Lower lobe of right lung (tissue), 2 donors: ENCODE measurements at regions not wholly inside any gene's neighbourhood (a gene's known extent, or its start where the extent isn't known, plus 50 kb on each side); places are given as distances from the start of the nearest gene placed in this dataset.

Experiments
- ATAC-seq, 2 donors: fragments of 200-7000 bp; cut with Tn5 transposase; one replicate each; pipeline ENCODE4 v1.9.1; 2020 to 2022; ENCODE audit warnings: mild to moderate bottlenecking in 2 of 2, moderate library complexity in 2 of 2
- DNase-seq: peaks from one replicate; pipeline ENCODE4 v3.0.0-alpha.2; 2020
- H3K27ac ChIP-seq: fragments of 200-600 bp; one replicate; pipeline ENCODE4 v1.8.0; 2022
- H3K27me3 ChIP-seq: fragments of 200-600 bp; one replicate; pipeline ENCODE4 v1.8.0; 2022; ENCODE audit warnings: low read depth
- H3K36me3 ChIP-seq: fragments of 200-600 bp; one replicate; pipeline ENCODE4 v1.8.0; 2022; ENCODE audit warnings: mild to moderate bottlenecking
- H3K4me1 ChIP-seq: fragments of 200-600 bp; one replicate; pipeline ENCODE4 v1.8.0; 2022
- H3K4me3 ChIP-seq: fragments of 200-600 bp; one replicate; pipeline ENCODE4 v1.8.0; 2022; ENCODE audit warnings: mild to moderate bottlenecking
- H3K9me3 ChIP-seq: fragments of 200-600 bp; one replicate; pipeline ENCODE4 v1.8.0; 2022
- intact Hi-C: fragments of 100-400 bp; cut with DNase I; formaldehyde crosslinking; loops from one replicate; pipeline ENCODE4 v1.11.0; 2022
- TF ChIP-seq, protein P1 (sequence below): fragments of 200-600 bp; IDR thresholded peaks from one replicate; pipeline ENCODE4 v1.8.0; 2022; ENCODE audit warnings: antibody characterized with exemption, mild to moderate bottlenecking
- donor health status: DM: no; HTN: yes; CAD: no; lungs with severe emphysema.

DNA sequence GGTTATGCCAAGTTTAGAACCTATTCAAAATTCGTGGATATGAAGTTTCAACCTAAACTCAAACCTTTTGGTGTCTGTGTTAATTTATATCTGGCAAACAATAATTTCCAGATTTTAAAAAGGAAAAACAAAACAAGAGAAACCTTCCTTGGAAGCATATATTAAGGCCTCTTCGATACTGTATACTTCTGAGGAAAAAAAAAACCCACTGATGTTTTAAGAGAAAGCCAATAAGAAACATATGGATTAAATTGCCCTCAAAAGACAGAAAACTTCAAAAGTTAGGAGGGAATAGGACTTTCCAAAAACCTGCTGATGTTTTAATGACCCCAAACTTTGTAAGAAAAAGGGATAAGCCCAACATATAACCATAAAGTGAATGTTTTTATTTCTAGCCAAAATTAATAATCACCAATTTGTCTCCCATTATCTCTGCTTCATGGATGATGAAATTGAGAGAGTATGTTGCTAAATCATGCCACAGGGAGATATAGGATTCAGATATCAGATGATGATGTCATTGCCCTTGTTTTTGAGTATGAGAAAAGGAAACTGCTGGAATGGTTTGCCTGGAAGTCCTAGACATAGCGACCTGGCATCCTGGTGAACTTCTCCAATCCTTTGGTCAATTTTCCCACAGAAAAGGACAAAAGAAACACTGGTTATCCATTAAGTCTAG lies 423.9 kb downstream of the DMRT2 start:
- no peak overlapping the region for H3K4me3 ChIP-seq
- intact Hi-C loops: no loop called here
- no peaks in the 10 kb centered on the region for H3K36me3 ChIP-seq
- H3K4me1 ChIP-seq: no peaks in the 10 kb centered on the region
- DNase-seq (no peak), ATAC-seq (no peak)
- TF ChIP-seq, protein P1, sequence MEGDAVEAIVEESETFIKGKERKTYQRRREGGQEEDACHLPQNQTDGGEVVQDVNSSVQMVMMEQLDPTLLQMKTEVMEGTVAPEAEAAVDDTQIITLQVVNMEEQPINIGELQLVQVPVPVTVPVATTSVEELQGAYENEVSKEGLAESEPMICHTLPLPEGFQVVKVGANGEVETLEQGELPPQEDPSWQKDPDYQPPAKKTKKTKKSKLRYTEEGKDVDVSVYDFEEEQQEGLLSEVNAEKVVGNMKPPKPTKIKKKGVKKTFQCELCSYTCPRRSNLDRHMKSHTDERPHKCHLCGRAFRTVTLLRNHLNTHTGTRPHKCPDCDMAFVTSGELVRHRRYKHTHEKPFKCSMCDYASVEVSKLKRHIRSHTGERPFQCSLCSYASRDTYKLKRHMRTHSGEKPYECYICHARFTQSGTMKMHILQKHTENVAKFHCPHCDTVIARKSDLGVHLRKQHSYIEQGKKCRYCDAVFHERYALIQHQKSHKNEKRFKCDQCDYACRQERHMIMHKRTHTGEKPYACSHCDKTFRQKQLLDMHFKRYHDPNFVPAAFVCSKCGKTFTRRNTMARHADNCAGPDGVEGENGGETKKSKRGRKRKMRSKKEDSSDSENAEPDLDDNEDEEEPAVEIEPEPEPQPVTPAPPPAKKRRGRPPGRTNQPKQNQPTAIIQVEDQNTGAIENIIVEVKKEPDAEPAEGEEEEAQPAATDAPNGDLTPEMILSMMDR: no peak
- H3K27ac ChIP-seq: no peak overlapping the region
- no peaks in the 10 kb centered on the region for H3K27me3 ChIP-seq
- no peaks in the 10 kb centered on the region for H3K9me3 ChIP-seq

DNA sequence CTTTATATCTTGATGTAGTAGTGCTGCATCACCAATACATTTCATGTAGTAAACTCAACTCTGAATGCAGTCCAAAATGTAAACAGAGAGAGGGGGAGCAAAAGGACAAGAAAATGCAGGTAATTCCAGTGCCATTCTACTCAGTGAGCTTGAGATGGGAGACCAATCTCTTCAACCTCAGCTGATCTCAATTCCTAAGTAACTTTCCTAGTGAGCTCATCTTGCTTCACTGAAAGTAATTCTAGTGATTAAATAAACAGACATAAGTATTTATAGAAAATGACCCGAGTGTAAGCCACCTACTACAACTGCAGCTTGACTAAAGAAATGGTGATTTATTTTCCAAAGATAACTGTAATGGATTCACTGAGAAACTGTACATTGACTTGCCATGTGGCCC lies 424.5 kb downstream of the DMRT2 start:
- Histone ChIP-seq H3K27ac (no peak overlapping the region), H3K4me3 (no peak overlapping the region), H3K4me1 (no peaks in the 10 kb centered on the region), H3K27me3 (no peaks in the 10 kb centered on the region), H3K36me3 (no peaks in the 10 kb centered on the region), H3K9me3 (no peaks in the 10 kb centered on the region)
- intact Hi-C loops: no loop called here
- DNase-seq (no peak), ATAC-seq (no peak)
- TF ChIP-seq, protein P1: no peak

DNA sequence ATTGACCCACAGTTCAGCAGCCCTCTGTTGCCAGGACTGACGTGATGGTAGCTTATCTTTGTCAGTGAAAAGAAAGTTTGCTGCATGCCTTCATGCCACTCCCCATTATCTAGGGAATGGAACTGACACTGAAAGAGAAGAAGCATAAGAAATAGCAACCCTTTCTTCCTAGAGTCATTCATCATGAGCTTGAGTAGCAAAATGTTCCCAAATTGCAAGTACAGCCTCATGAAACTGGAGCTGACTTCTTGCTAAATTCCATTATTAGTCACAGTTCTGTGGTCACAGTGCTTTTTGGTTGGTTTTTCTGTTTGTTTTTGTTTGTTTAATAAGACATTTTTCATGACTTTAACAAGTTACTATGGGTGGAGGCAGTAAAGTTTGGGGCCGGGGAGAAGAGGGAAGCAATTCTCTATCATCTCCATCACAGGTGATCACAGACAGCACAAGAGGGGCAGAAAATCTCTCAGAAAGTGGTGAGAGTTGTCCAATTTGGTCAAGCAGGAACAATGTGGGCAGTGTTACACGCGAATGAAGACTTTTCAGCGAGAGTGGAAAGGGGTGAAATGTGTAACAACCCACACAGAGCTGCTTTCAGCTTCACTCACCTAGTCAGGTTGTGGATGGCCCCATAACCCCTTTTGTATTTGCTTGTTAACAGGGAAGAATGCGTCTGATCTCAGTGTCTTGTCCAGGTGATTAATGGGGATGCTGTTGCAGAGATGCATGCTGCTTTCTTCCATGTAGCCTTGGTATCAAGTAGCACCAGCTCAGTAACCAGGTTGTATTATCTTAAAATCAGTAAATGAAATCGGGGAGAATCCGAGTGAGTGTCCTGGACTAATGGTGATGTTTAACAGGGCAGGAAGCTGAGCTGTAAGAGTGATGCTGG lies 440.4 kb downstream of the DMRT2 start:
- no peaks in the 10 kb centered on the region for H3K36me3 ChIP-seq
- ATAC-seq (no peak), DNase-seq (no peak)
- no peaks in the 10 kb centered on the region for H3K4me1 ChIP-seq
- H3K27me3 ChIP-seq: no peaks in the 10 kb centered on the region
- no peak overlapping the region for H3K27ac ChIP-seq
- no peaks in the 10 kb centered on the region for H3K9me3 ChIP-seq
- no peak overlapping the region for H3K4me3 ChIP-seq
- intact Hi-C loops: no loop called here
- TF ChIP-seq, protein P1: no peak

DNA sequence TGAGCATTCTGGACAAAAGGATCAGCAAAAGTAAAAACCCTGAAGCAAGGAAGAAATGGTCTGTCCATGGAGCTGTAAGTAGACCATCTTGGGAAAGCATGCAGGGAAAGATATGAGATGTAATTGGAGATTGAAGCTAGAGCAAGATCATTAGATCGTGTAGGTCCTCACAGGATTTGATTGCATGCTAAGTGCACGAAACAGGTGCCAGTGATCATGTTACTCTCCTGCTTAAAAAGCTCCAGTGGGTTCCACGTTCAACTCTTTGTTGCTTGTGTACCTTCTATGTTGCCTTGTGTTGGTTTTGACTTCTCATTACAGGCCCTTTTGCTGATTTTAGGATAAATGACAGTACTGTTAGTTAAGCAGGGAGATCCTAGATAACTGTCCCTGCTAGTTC lies 442.0 kb downstream of the DMRT2 start:
- H3K4me1 ChIP-seq: no peaks in the 10 kb centered on the region
- H3K4me3 ChIP-seq: no peak overlapping the region
- no peak overlapping the region for H3K27ac ChIP-seq
- no peaks in the 10 kb centered on the region for H3K9me3 ChIP-seq
- TF ChIP-seq, protein P1: no peak
- intact Hi-C loops: no loop called here
- no peaks in the 10 kb centered on the region for H3K36me3 ChIP-seq
- ATAC-seq: no peak
- no peak for DNase-seq
- H3K27me3 ChIP-seq: no peaks in the 10 kb centered on the region

DNA sequence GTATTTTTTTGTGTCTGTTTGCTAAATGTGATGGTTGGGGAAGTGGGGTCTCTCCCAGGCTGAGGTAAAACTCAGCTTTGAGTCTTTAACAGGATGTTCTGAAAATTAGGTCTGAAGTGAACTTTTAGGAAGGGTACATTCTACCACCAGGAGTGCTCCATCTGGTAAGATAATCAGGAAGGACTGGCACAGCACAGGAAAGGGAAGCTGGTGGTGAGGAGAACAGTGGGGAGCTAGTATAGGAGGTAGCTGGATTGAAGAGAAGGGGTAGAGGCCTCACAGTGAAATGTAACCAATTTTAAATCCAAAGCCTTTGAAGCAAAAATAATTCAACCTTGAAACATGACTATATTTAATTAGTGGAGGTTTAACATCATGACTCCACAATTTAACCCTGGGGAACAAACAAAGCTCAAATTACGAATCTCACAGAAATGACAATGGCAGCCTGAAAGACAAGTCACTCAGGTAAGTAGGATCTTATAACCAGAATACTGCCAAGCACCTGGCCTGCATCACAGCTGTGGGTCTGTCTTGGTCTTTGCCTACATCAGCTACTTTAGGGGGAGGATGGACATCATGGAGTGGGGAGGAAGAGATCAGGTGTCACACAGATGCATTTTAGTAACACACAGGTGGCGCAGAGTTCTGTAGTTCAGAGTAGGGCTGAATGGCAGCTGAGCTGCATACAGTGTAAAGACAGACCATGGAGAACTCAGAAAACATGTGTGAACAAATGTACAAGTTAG lies 445.3 kb downstream of the DMRT2 start:
- no peak for ATAC-seq
- no peak overlapping the region for H3K4me3 ChIP-seq
- DNase-seq: no peak
- no peaks in the 10 kb centered on the region for H3K36me3 ChIP-seq
- H3K9me3 ChIP-seq: no peaks in the 10 kb centered on the region
- TF ChIP-seq, protein P1: no peak
- no peaks in the 10 kb centered on the region for H3K4me1 ChIP-seq
- intact Hi-C loops: no loop called here
- no peak overlapping the region for H3K27ac ChIP-seq
- no peaks in the 10 kb centered on the region for H3K27me3 ChIP-seq
